Neutrophil (primary cell): ENCODE measurements at regions not wholly inside any gene's neighbourhood (a gene's known extent, or its start where the extent isn't known, plus 50 kb on each side); places are given as distances from the start of the nearest gene placed in this dataset.
"Not testable (repeated sequence)": the region's sequence is repeated elsewhere in the genome, so short reads cannot be mapped to it uniquely, and the experiment has no call there.

Experiments
- H3K27ac ChIP-seq: fragments of 200-600 bp; sonication (generic); 2 replicates; pipeline ENCODE4 v1.5.1; 2016; ENCODE audit warnings: mild to moderate bottlenecking, moderate library complexity
- H3K27me3 ChIP-seq: fragments of 200-600 bp; sonication (generic); 2 replicates; pipeline ENCODE4 v1.6.0; 2016; ENCODE audit warnings: mild to moderate bottlenecking
- H3K36me3 ChIP-seq: fragments of 200-600 bp; sonication (generic); 2 replicates; pipeline ENCODE4 v1.5.1; 2017
- H3K4me1 ChIP-seq, 2 experiments: fragments of 200-600 bp in 1 of 2; sonication (generic) in 1 of 2; 1 replicate in 1 of 2; 2 replicates in 1 of 2; pipeline versions ENCODE4 v1.5.1 to v1.6.1; 2013 to 2016; ENCODE audit warnings: low read depth in 1 of 2, low read length in 1 of 2, mild to moderate bottlenecking in 1 of 2, moderate library complexity in 1 of 2; ENCODE audit not compliant: control insufficient read depth in 1 of 2, insufficient read depth in 1 of 2
- H3K4me3 ChIP-seq, 2 experiments: fragments of 200-600 bp in 1 of 2; sonication (generic) in 1 of 2; 1 replicate in 1 of 2; 2 replicates in 1 of 2; pipeline ENCODE4 v1.5.1; 2013 to 2016; ENCODE audit warnings: low read depth in 1 of 2, low read length in 1 of 2, mild to moderate bottlenecking in 1 of 2, moderate library complexity in 1 of 2
- H3K9me3 ChIP-seq: fragments of 200-600 bp; sonication (generic); 2 replicates; pipeline ENCODE4 v1.5.1; 2016
- CTCF ChIP-seq: fragments of 200-600 bp; sonication (generic); IDR thresholded peaks from 2 replicates; pipeline ENCODE4 v1.5.1; 2016; ENCODE audit warnings: antibody characterized with exemption

GRCh38 chr22:22822106-22822505 lies 65.5 kb upstream of the IGLL5 start:
- no peaks in the 10 kb centered on the region for H3K27me3 ChIP-seq
- H3K4me1 ChIP-seq, result no peaks in the 10 kb centered on the region
- no peak overlapping the region for H3K27ac ChIP-seq
- no peaks in the 10 kb centered on the region for H3K36me3 ChIP-seq
- H3K4me3 ChIP-seq, result no peak overlapping the region
- TF ChIP-seq CTCF, result no peak
- no peaks in the 10 kb centered on the region for H3K9me3 ChIP-seq

- not testable (repeated sequence) for H3K9me3 ChIP-seq, H3K4me1 ChIP-seq, H3K27me3 ChIP-seq, H3K36me3 ChIP-seq, H3K4me3 ChIP-seq, H3K27ac ChIP-seq
These were observed 65.1 kb upstream of the IGLL5 start for GRCh38 chr22:22822553-22822952.

GRCh38 chr22:22823131-22823810 lies 64.3 kb upstream of the IGLL5 start:
- Histone ChIP-seq H3K4me1 (no peaks in the 10 kb centered on the region), H3K36me3 (no peaks in the 10 kb centered on the region), H3K27ac (no peak overlapping the region), H3K27me3 (no peaks in the 10 kb centered on the region), H3K4me3 (no peak overlapping the region), H3K9me3 (no peaks in the 10 kb centered on the region)
- TF ChIP-seq CTCF, result no peak

- H3K9me3 ChIP-seq, result no peaks in the 10 kb centered on the region
- no peak overlapping the region for H3K27ac ChIP-seq
- TF ChIP-seq CTCF, result no peak
- no peaks in the 10 kb centered on the region for H3K27me3 ChIP-seq
- H3K36me3 ChIP-seq, result no peaks in the 10 kb centered on the region
- H3K4me3 ChIP-seq, result no peak overlapping the region
- no peaks in the 10 kb centered on the region for H3K4me1 ChIP-seq
These were observed 63.0 kb upstream of the IGLL5 start for GRCh38 chr22:22824340-22825212.

GRCh38 chr22:22825213-22825593 lies 62.4 kb upstream of the IGLL5 start:
- no peaks in the 10 kb centered on the region for H3K9me3 ChIP-seq
- no peaks in the 10 kb centered on the region for H3K4me1 ChIP-seq
- H3K27ac ChIP-seq, result no peak overlapping the region
- H3K27me3 ChIP-seq, result no peaks in the 10 kb centered on the region
- TF ChIP-seq CTCF, result no peak
- no peaks in the 10 kb centered on the region for H3K36me3 ChIP-seq
- no peak overlapping the region for H3K4me3 ChIP-seq
